PC-3 (cell line): ENCODE measurements at regions not wholly inside any gene's neighbourhood (a gene's known extent, or its start where the extent isn't known, plus 50 kb on each side); places are given as distances from the start of the nearest gene placed in this dataset.
"Not testable (repeated sequence)": the region's sequence is repeated elsewhere in the genome, so short reads cannot be mapped to it uniquely, and the experiment has no call there.

Source experiments
- CTCF ChIP-seq: fragments of 300-600 bp; sonication (generic); conservative IDR thresholded peaks from 2 replicates; pipeline ENCODE4 v1.5.1; 2017; ENCODE audit warnings: antibody characterized with exemption, low read depth, mild to moderate bottlenecking, low read length
- EZH2 ChIP-seq: fragments of 300-600 bp; sonication (generic); IDR thresholded peaks from one replicate; pipeline ENCODE4 v1.6.1; 2017; ENCODE audit warnings: antibody characterized with exemption, mild to moderate bottlenecking, low read length; ENCODE audit not compliant: unreplicated experiment

GRCh38 chr21:6573576-6573975, 3947.8 kb upstream of the TPTE start:
- not testable (repeated sequence) for TF ChIP-seq CTCF, EZH2
